LNCAP (cell line): ENCODE measurements at regions not wholly inside any gene's neighbourhood (a gene's known extent, or its start where the extent isn't known, plus 50 kb on each side); places are given as distances from the start of the nearest gene placed in this dataset.

Experiments
- TF ChIP-seq, protein P1 (sequence below): fragments of 450-650 bp; IDR thresholded peaks from 2 replicates; pipeline ENCODE4 v1.5.1; 2017; ENCODE audit warnings: mild to moderate bottlenecking

DNA sequence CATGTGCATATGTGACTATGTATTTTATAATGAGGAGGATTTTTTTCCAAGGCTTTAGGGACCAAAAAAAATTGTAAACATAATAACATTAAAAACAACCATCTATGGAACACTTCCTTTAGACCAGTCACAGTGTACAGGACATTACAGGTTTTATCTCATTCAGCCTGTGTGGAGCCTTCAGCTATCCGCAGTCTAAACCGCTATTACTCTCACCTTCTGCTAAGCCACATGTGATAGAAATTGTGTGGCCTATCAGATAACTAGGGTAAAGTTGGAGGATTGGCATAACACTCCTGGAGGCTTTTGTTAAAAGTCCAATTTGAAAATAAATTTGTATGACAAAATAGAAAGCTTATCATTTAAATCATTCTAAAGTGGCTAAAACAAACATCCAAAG is 281.2 kb upstream of the TMTC1 start:
- TF ChIP-seq, protein P1, sequence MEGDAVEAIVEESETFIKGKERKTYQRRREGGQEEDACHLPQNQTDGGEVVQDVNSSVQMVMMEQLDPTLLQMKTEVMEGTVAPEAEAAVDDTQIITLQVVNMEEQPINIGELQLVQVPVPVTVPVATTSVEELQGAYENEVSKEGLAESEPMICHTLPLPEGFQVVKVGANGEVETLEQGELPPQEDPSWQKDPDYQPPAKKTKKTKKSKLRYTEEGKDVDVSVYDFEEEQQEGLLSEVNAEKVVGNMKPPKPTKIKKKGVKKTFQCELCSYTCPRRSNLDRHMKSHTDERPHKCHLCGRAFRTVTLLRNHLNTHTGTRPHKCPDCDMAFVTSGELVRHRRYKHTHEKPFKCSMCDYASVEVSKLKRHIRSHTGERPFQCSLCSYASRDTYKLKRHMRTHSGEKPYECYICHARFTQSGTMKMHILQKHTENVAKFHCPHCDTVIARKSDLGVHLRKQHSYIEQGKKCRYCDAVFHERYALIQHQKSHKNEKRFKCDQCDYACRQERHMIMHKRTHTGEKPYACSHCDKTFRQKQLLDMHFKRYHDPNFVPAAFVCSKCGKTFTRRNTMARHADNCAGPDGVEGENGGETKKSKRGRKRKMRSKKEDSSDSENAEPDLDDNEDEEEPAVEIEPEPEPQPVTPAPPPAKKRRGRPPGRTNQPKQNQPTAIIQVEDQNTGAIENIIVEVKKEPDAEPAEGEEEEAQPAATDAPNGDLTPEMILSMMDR, result no peak

GRCh38 chr12:30063435-30063945 is 279.7 kb upstream of the TMTC1 start:
- TF ChIP-seq, protein P1, result no peak

GRCh38 chr12:30048371-30048770 is 264.6 kb upstream of the TMTC1 start:
- TF ChIP-seq, protein P1, result no peak

DNA sequence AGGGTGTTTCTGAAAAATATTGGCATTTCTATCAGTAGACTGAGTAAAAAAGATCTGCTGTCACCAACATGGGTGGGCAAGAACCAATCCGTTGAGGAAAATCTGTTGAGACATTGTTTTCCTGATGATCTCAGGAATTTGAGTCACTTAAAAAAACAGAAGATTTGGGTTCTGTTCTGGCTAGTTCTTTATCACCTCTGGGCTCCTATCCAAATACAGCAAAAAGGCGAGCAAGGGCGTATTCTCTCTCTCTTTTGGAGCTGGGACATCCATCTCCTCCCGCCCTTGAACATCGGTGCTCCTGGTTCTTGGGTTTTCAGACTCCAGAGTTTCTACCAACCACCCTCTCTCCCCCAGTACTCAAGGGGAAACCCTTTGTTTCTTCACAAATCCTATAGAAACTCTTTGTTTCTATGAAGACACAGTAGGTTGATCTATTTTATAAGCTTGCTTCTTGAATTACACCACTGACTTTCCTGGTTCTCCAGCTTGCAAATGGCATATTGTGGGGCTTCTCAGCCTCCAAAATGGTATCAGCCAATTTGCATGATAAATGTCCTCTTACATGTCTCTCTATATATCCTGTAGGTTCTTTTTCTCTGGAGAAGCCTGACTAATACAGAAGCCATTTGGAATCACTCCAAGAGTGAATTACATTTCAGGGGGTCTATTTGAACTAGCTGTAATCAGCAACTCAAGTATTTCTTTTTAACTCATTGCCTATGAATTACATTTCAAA is 263.9 kb upstream of the TMTC1 start:
- TF ChIP-seq, protein P1, result no peak

- TF ChIP-seq, protein P1, result no peak
Measured at GRCh38 chr12:30046376-30046775, 262.6 kb upstream of the TMTC1 start.

DNA sequence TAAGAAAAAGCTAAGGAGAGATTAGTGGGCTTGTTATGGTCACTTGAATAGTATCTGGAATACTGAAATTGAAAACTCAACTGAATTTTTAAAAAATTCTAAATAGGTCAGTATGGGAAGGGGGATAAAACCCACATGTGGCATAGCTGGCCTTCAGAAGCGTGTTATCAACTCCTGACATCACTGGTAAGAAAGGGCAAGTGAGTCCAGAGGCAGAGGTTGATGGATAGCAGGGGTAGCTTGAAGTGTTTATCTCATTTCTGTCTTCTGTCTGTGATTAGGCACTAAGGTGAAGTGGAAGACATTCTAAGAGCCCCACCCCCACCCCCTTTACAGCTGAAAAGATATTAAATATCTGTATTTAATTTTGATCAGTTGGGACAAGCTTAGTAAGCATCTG is 261.4 kb upstream of the TMTC1 start:
- TF ChIP-seq, protein P1, result no peak

DNA sequence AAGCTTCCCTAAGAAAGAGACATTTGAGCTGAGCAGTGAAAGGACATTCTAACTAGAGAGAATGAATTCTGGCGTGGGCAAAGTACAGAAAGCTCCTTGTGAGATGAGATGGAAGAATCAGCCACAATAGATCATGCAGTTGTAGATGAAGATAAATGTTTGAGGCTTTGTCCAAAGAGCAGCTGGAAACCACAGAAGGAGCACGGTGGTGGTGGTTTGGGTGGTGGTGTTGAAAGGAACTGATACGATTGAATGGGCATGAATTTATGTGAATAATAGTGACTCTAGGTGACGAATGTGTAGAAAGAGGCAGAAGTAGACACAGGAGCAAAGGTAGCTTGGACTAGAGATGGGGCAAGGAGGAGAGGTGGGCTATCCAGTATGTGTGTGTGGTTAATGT is 260.5 kb upstream of the TMTC1 start:
- TF ChIP-seq, protein P1, result no peak
